Endothelial cell of umbilical vein (primary cell): ENCODE measurements at regions not wholly inside any gene's neighbourhood (a gene's known extent, or its start where the extent isn't known, plus 50 kb on each side); places are given as distances from the start of the nearest gene placed in this dataset.

Experiments
- BruUV-seq: library from RNA; stranded (reverse); fragments of 400-500 nt; replicated peaks from 2 replicates; lab custom pipeline; 2021; lab: Mats Ljungman, UMichigan
- CTCF ChIA-PET: fragments of 300-600, 350-600 bp; sonication (Branson Sonifier 250); formaldehyde crosslinking; loops from one replicate; lab custom pipeline; 2021; ENCODE audit warnings: antibody characterized with exemption, inconsistent platforms; lab: Charles Lee
- POLR2A ChIA-PET: fragments of 300-600, 350-600 bp; sonication (Branson Sonifier 250); formaldehyde crosslinking; loops from one replicate; lab custom pipeline; 2021; ENCODE audit warnings: antibody characterized with exemption, inconsistent platforms; lab: Charles Lee
- DNase-seq: peaks from one replicate; pipeline ENCODE4 v3.0.0-alpha.2; 2011; ENCODE audit warnings: low read depth, low spot score
- FAIRE-seq: peaks from 2 replicates; lab custom pipeline; 2011; peaks lifted over from hg19 to GRCh38; lab: Jason Lieb, UNC
- H2AFZ ChIP-seq: 2 replicates; pipeline ENCODE4 v1.6.0; 2012; ENCODE audit warnings: low read depth, low read length, control low read depth, inconsistent platforms
- H3K27ac ChIP-seq: 2 replicates; pipeline ENCODE4 v1.5.1; 2011; ENCODE audit warnings: low read depth, mild to moderate bottlenecking, control low read depth, low read length, moderate library complexity; ENCODE audit not compliant: insufficient read depth
- H3K27me3 ChIP-seq, 2 experiments: 2 replicates each; pipeline versions ENCODE4 v1.6.0 to v1.6.1; 2011; ENCODE audit warnings: low read length in 2 of 2, mixed read lengths in 1 of 2; ENCODE audit not compliant: control insufficient read depth in 2 of 2, insufficient read depth in 2 of 2
- H3K36me3 ChIP-seq, 2 experiments: 2 replicates in 1 of 2; 3 replicates in 1 of 2; pipeline ENCODE4 v1.5.1; 2011; ENCODE audit warnings: low read length in 2 of 2, mild to moderate bottlenecking in 1 of 2, moderate library complexity in 1 of 2; ENCODE audit not compliant: control insufficient read depth in 2 of 2, insufficient read depth in 2 of 2; ENCODE audit errors: extremely low read depth in 1 of 2
- H3K4me1 ChIP-seq: 3 replicates; pipeline ENCODE4 v1.5.1; 2011; ENCODE audit warnings: mild to moderate bottlenecking, low read length; ENCODE audit not compliant: control insufficient read depth, insufficient read depth; ENCODE audit errors: extremely low read depth
- H3K4me2 ChIP-seq: 2 replicates; pipeline ENCODE4 v1.6.1; 2011; ENCODE audit warnings: low read length, control low read depth, mixed read lengths; ENCODE audit not compliant: insufficient read depth
- H3K4me3 ChIP-seq, 3 experiments: fragments of 200-600 bp in 1 of 3; sonication (generic), shearing (Covaris generic) in 1 of 3; replicated peaks in 1 of 3; 2 replicates each; pipeline ENCODE4 v1.5.1; 2011 to 2016; ENCODE audit warnings: control low read depth in 3 of 3, low read length in 3 of 3, mild to moderate bottlenecking in 2 of 3, inconsistent platforms in 1 of 3, low read depth in 1 of 3, moderate library complexity in 1 of 3; ENCODE audit not compliant: insufficient read depth in 1 of 3
- H3K79me2 ChIP-seq: 2 replicates; pipeline ENCODE4 v1.6.0; 2012; ENCODE audit warnings: low read length, inconsistent platforms; ENCODE audit not compliant: control insufficient read depth, insufficient read depth
- H3K9ac ChIP-seq: replicated peaks from 2 replicates; pipeline ENCODE3; 2011; ENCODE audit warnings: low read length, control low read depth; ENCODE audit not compliant: insufficient read depth; ENCODE audit errors: extremely low read depth
- H3K9me1 ChIP-seq: replicated peaks from 3 replicates; pipeline ENCODE4 v1.6.0; 2011; ENCODE audit warnings: mild to moderate bottlenecking, low read length; ENCODE audit not compliant: control insufficient read depth, insufficient read depth; ENCODE audit errors: extremely low read depth
- H3K9me3 ChIP-seq: replicated peaks from 2 replicates; pipeline ENCODE4 v1.5.1; 2012; ENCODE audit warnings: low read length, inconsistent platforms; ENCODE audit not compliant: control insufficient read depth, insufficient read depth
- H4K20me1 ChIP-seq: replicated peaks from 2 replicates; pipeline ENCODE3; 2011; ENCODE audit warnings: mild to moderate bottlenecking, low read length; ENCODE audit not compliant: control insufficient read depth, insufficient read depth; ENCODE audit errors: extremely low read depth
- EZH2 ChIP-seq: IDR thresholded peaks from 2 replicates; pipeline ENCODE4 v1.6.1; 2012; ENCODE audit warnings: borderline replicate concordance, low read depth, mild to moderate bottlenecking, moderate library complexity, low read length, inconsistent platforms; ENCODE audit not compliant: severe bottlenecking
- FOS ChIP-seq: IDR thresholded peaks from 2 replicates; pipeline ENCODE4 v1.6.1; 2011; ENCODE audit warnings: mild to moderate bottlenecking, low read length, moderate library complexity, borderline replicate concordance; ENCODE audit not compliant: insufficient read depth
- GATA2 ChIP-seq: IDR thresholded peaks from 2 replicates; pipeline ENCODE4 v1.7.0; 2011; ENCODE audit warnings: low read depth, mild to moderate bottlenecking, moderate library complexity, mixed read lengths, low read length; ENCODE audit not compliant: insufficient read length, insufficient read depth
- JUN ChIP-seq: IDR thresholded peaks from 2 replicates; pipeline ENCODE4 v1.6.1; 2011; ENCODE audit warnings: borderline replicate concordance, low read depth; ENCODE audit not compliant: insufficient read length, insufficient read depth
- MYC ChIP-seq: IDR thresholded peaks from one replicate; pipeline ENCODE4 v1.6.1; 2011; ENCODE audit warnings: mild to moderate bottlenecking, low read depth, low read length
- POLR2A ChIP-seq: IDR thresholded peaks from 2 replicates; pipeline ENCODE4 v1.6.1; 2012; ENCODE audit warnings: low read depth, mild to moderate bottlenecking, control low read depth, low read length
- POLR2AphosphoS5 ChIP-seq: IDR thresholded peaks from 2 replicates; pipeline ENCODE4 v1.6.1; 2012; ENCODE audit warnings: low read depth, mild to moderate bottlenecking, control low read depth, low read length, moderate library complexity; ENCODE audit not compliant: insufficient read depth
- dilution Hi-C: fragments of 300-500 bp; cut with MboI; formaldehyde crosslinking; loops from one replicate; pipeline ENCODE4 v1.15.0; 2019; ENCODE audit warnings: low sequenced_read_pairs; ENCODE audit not compliant: extremely low pct_ligation_motif_present
- intact Hi-C: fragments of 100-400 bp; cut with micrococcal nuclease; formaldehyde crosslinking; loops from one replicate; pipeline ENCODE4 v1.10.0; 2022
- TF ChIP-seq, protein P1 (sequence below): IDR thresholded peaks from 2 replicates; pipeline ENCODE4 v1.6.1; 2011; ENCODE audit not compliant: insufficient read depth, insufficient read length
- TF ChIP-seq, protein P2 (sequence below), 2 donors: IDR thresholded peaks; 1 replicate in 1 of 2; 2 replicates in 1 of 2; pipeline ENCODE4 v1.5.1; 2011; ENCODE audit warnings: low read length in 2 of 2, mild to moderate bottlenecking in 2 of 2, moderate library complexity in 2 of 2, control low read depth in 1 of 2, inconsistent platforms in 1 of 2, low read depth in 1 of 2; ENCODE audit not compliant: insufficient read depth in 1 of 2; ENCODE audit errors: extremely low read depth in 1 of 2

DNA sequence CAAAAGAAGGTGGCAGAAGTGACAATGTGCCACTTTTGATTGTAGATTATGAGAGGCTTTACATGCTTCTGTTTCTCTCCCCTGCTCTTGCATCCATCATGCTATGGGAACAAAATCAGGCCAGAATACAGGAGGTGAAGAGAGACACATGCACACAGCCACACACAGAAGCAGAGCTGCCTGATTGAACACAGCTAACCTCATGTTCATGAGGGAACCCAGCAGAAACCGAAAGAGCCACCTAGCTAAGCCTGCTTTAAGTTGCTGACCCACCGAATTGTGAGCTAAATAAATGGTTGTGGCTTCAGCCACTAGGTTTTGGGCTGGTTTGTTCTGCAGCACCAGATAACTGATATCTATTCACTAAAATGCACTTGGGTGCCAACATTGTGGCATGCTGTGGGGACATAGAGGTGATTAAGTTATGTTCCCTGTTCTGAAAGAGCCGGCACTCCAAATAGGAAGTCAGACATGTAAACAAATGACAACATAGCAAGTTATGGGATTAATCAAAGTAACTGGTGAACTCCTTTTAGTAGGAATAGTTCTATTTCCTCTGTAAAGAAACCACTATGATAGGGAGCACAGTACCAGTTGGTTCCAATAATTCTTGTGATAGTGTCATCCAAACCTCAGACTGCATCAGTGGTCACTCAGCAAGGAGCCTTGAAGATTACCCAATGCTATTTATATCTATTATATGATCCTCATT, 93.6 kb upstream of the TNC start:
- TF ChIP-seq EZH2: no peak
- no peak for TF ChIP-seq FOS
- TF ChIP-seq, protein P1, sequence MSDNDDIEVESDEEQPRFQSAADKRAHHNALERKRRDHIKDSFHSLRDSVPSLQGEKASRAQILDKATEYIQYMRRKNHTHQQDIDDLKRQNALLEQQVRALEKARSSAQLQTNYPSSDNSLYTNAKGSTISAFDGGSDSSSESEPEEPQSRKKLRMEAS: no peak
- TF ChIP-seq POLR2AphosphoS5: no peak
- H4K20me1 ChIP-seq: no peaks in the 10 kb centered on the region
- H3K9ac ChIP-seq: no peak overlapping the region
- no peak overlapping the region for H3K4me2 ChIP-seq
- DNase-seq: no peak
- no peak for FAIRE-seq
- dilution Hi-C loops: no loop called here
- H3K36me3 ChIP-seq: no peaks in the 10 kb centered on the region
- no peak overlapping the region for H3K4me3 ChIP-seq
- intact Hi-C loops: no loop called here
- no peaks in the 10 kb centered on the region for H3K79me2 ChIP-seq
- H3K4me1 ChIP-seq: no peaks in the 10 kb centered on the region
- H2AFZ ChIP-seq: no peak overlapping the region
- CTCF ChIA-PET: interaction anchor here (1.1 kb wide), 1 partner anchor 9 kb away, joined by 3 read pairs; no protein-coding TSS in a partner anchor
- BruUV-seq: no TSS peak
- no peaks in the 10 kb centered on the region for H3K9me1 ChIP-seq
- H3K27me3 ChIP-seq: no peaks in the 10 kb centered on the region
- H3K27ac ChIP-seq: no peak overlapping the region
- peaks cover 2% of the 10 kb centered on the region for H3K9me3 ChIP-seq
- POLR2A ChIA-PET: no interaction called here

DNA sequence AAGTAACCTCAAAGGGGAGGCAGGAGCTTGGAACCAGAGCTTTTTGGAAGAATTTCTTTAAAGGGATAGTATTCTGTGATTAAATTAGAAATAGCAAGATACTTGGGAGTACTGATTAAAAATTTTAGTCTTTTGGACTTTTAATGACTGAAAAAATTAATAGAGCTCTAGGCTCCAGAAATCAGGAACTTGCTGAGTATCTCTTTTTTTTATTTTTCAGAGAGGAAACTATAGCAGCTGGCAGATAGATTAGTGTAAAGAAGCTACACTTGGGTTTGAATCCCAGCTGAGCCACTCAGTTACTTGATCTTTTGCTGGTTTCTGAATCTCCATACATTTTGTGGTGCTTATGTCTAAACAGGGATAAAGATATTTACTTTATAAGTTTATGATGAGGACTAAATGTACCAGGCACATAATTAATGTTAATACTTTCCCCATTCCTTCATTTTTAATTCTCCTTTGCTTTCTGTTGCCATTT, 94.2 kb upstream of the TNC start:
- Histone ChIP-seq H2AFZ (no peak overlapping the region), H3K9me1 (no peaks in the 10 kb centered on the region), H3K27me3 (no peaks in the 10 kb centered on the region), H3K36me3 (no peaks in the 10 kb centered on the region), H3K9ac (no peak overlapping the region), H3K9me3 (peaks cover 2% of the 10 kb centered on the region), H3K27ac (no peak overlapping the region), H4K20me1 (no peaks in the 10 kb centered on the region), H3K79me2 (no peaks in the 10 kb centered on the region), H3K4me1 (no peaks in the 10 kb centered on the region), H3K4me3 (no peak overlapping the region), H3K4me2 (no peak overlapping the region)
- TF ChIP-seq JUN: no peak
- TF ChIP-seq MYC: no peak
- TF ChIP-seq, protein P1: no peak
- no peak for TF ChIP-seq EZH2
- no peak for TF ChIP-seq POLR2AphosphoS5
- TF ChIP-seq FOS: no peak
- TF ChIP-seq GATA2: no peak
- TF ChIP-seq, protein P2, sequence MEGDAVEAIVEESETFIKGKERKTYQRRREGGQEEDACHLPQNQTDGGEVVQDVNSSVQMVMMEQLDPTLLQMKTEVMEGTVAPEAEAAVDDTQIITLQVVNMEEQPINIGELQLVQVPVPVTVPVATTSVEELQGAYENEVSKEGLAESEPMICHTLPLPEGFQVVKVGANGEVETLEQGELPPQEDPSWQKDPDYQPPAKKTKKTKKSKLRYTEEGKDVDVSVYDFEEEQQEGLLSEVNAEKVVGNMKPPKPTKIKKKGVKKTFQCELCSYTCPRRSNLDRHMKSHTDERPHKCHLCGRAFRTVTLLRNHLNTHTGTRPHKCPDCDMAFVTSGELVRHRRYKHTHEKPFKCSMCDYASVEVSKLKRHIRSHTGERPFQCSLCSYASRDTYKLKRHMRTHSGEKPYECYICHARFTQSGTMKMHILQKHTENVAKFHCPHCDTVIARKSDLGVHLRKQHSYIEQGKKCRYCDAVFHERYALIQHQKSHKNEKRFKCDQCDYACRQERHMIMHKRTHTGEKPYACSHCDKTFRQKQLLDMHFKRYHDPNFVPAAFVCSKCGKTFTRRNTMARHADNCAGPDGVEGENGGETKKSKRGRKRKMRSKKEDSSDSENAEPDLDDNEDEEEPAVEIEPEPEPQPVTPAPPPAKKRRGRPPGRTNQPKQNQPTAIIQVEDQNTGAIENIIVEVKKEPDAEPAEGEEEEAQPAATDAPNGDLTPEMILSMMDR (IDR thresholded peaks at IDR 0.05; ENCODE audit: extremely low read depth in 1 of 2, insufficient read depth in 1 of 2, low read depth in 1 of 2, low read length in 2 of 2): no peak
- TF ChIP-seq POLR2A: no peak
- intact Hi-C loops (no loop called here), dilution Hi-C loops (no loop called here)
- DNase-seq: no peak
- ChIA-PET CTCF (no interaction called here), POLR2A (no interaction called here)
- no TSS peak for BruUV-seq
- no peak for FAIRE-seq
